Activated naive CD4-positive, alpha-beta T cell treated with anti-CD3 and anti-CD28 coated beads, Interleukin-2, amount 50 U/mL, for 16 hours (primary cell): ENCODE measurements at regions not wholly inside any gene's neighbourhood (a gene's known extent, or its start where the extent isn't known, plus 50 kb on each side); places are given as distances from the start of the nearest gene placed in this dataset.
"Not testable (repeated sequence)": the region's sequence is repeated elsewhere in the genome, so short reads cannot be mapped to it uniquely, and the experiment has no call there.

ENCODE experiments used
- DNase-seq: peaks from one replicate; pipeline ENCODE4 v3.0.0-alpha.2; 2020

GRCh38 chr14:82878951-82879350, 1345.3 kb upstream of the SEL1L start:
- no peak for DNase-seq

GRCh38 chr14:82879949-82880535, 1346.4 kb upstream of the SEL1L start:
- no peak for DNase-seq

GRCh38 chr14:82886670-82887069, 1353.0 kb upstream of the SEL1L start:
- no peak for DNase-seq

GRCh38 chr14:82889701-82890100, 1356.0 kb upstream of the SEL1L start:
- DNase-seq: no peak

GRCh38 chr14:82896476-82896875, 1362.8 kb upstream of the SEL1L start:
- no peak for DNase-seq

GRCh38 chr14:82897469-82898308, 1364.0 kb upstream of the SEL1L start:
- DNase-seq: no peak

- DNase-seq: no peak
Measured at GRCh38 chr14:82905762-82906161, 1372.1 kb upstream of the SEL1L start.

- DNase-seq: no peak
Measured at GRCh38 chr14:82911930-82912329, 1378.3 kb upstream of the SEL1L start.

- DNase-seq: no peak
Measured at GRCh38 chr14:82913396-82913795, 1379.7 kb upstream of the SEL1L start.

- DNase-seq: no peak
Measured at GRCh38 chr14:82915381-82915780, 1381.7 kb upstream of the SEL1L start.

GRCh38 chr14:82935691-82936090, 1402.0 kb upstream of the SEL1L start:
- no peak for DNase-seq

GRCh38 chr14:82951171-82951570, 1417.5 kb upstream of the SEL1L start:
- DNase-seq: no peak

GRCh38 chr14:82963756-82964155, 1430.1 kb upstream of the SEL1L start:
- no peak for DNase-seq

- no peak for DNase-seq
Measured at GRCh38 chr14:82987502-82988124, 1454.0 kb upstream of the SEL1L start.

- not testable (repeated sequence) for DNase-seq
Measured at GRCh38 chr14:82994547-82994946, 1460.9 kb upstream of the SEL1L start.

- no peak for DNase-seq
Measured at GRCh38 chr14:82999802-83000201, 1466.1 kb upstream of the SEL1L start.

- no peak for DNase-seq
Measured at GRCh38 chr14:83004456-83005006, 1470.9 kb upstream of the SEL1L start.

GRCh38 chr14:83006121-83006670, 1472.5 kb upstream of the SEL1L start:
- DNase-seq: no peak

GRCh38 chr14:83007052-83007451, 1473.4 kb upstream of the SEL1L start:
- not testable (repeated sequence) for DNase-seq

- no peak for DNase-seq
Measured at GRCh38 chr14:83007641-83008225, 1474.1 kb upstream of the SEL1L start.

- no peak for DNase-seq
Measured at GRCh38 chr14:83017296-83017695, 1483.6 kb upstream of the SEL1L start.

GRCh38 chr14:83019744-83020414, 1486.2 kb upstream of the SEL1L start:
- no peak for DNase-seq
